Endothelial cell of umbilical vein (primary cell): ENCODE measurements at regions not wholly inside any gene's neighbourhood (a gene's known extent, or its start where the extent isn't known, plus 50 kb on each side); places are given as distances from the start of the nearest gene placed in this dataset.

Source experiments
- BruUV-seq: library from RNA; stranded (reverse); fragments of 400-500 nt; replicated peaks from 2 replicates; lab custom pipeline; 2021; lab: Mats Ljungman, UMichigan
- CTCF ChIA-PET: fragments of 300-600, 350-600 bp; sonication (Branson Sonifier 250); formaldehyde crosslinking; loops from one replicate; lab custom pipeline; 2021; ENCODE audit warnings: antibody characterized with exemption, inconsistent platforms; lab: Charles Lee
- POLR2A ChIA-PET: fragments of 300-600, 350-600 bp; sonication (Branson Sonifier 250); formaldehyde crosslinking; loops from one replicate; lab custom pipeline; 2021; ENCODE audit warnings: antibody characterized with exemption, inconsistent platforms; lab: Charles Lee
- DNase-seq: peaks from one replicate; pipeline ENCODE4 v3.0.0-alpha.2; 2011; ENCODE audit warnings: low read depth, low spot score
- FAIRE-seq: peaks from 2 replicates; lab custom pipeline; 2011; peaks lifted over from hg19 to GRCh38; lab: Jason Lieb, UNC
- H2AFZ ChIP-seq: 2 replicates; pipeline ENCODE4 v1.6.0; 2012; ENCODE audit warnings: low read depth, low read length, control low read depth, inconsistent platforms
- H3K27ac ChIP-seq: 2 replicates; pipeline ENCODE4 v1.5.1; 2011; ENCODE audit warnings: low read depth, mild to moderate bottlenecking, control low read depth, low read length, moderate library complexity; ENCODE audit not compliant: insufficient read depth
- H3K27me3 ChIP-seq, 2 experiments: 2 replicates each; pipeline versions ENCODE4 v1.6.0 to v1.6.1; 2011; ENCODE audit warnings: low read length in 2 of 2, mixed read lengths in 1 of 2; ENCODE audit not compliant: control insufficient read depth in 2 of 2, insufficient read depth in 2 of 2
- H3K36me3 ChIP-seq, 2 experiments: 2 replicates in 1 of 2; 3 replicates in 1 of 2; pipeline ENCODE4 v1.5.1; 2011; ENCODE audit warnings: low read length in 2 of 2, mild to moderate bottlenecking in 1 of 2, moderate library complexity in 1 of 2; ENCODE audit not compliant: control insufficient read depth in 2 of 2, insufficient read depth in 2 of 2; ENCODE audit errors: extremely low read depth in 1 of 2
- H3K4me1 ChIP-seq: 3 replicates; pipeline ENCODE4 v1.5.1; 2011; ENCODE audit warnings: mild to moderate bottlenecking, low read length; ENCODE audit not compliant: control insufficient read depth, insufficient read depth; ENCODE audit errors: extremely low read depth
- H3K4me2 ChIP-seq: 2 replicates; pipeline ENCODE4 v1.6.1; 2011; ENCODE audit warnings: low read length, control low read depth, mixed read lengths; ENCODE audit not compliant: insufficient read depth
- H3K4me3 ChIP-seq, 3 experiments: fragments of 200-600 bp in 1 of 3; sonication (generic), shearing (Covaris generic) in 1 of 3; replicated peaks in 1 of 3; 2 replicates each; pipeline ENCODE4 v1.5.1; 2011 to 2016; ENCODE audit warnings: control low read depth in 3 of 3, low read length in 3 of 3, mild to moderate bottlenecking in 2 of 3, inconsistent platforms in 1 of 3, low read depth in 1 of 3, moderate library complexity in 1 of 3; ENCODE audit not compliant: insufficient read depth in 1 of 3
- H3K79me2 ChIP-seq: 2 replicates; pipeline ENCODE4 v1.6.0; 2012; ENCODE audit warnings: low read length, inconsistent platforms; ENCODE audit not compliant: control insufficient read depth, insufficient read depth
- H3K9ac ChIP-seq: replicated peaks from 2 replicates; pipeline ENCODE3; 2011; ENCODE audit warnings: low read length, control low read depth; ENCODE audit not compliant: insufficient read depth; ENCODE audit errors: extremely low read depth
- H3K9me1 ChIP-seq: replicated peaks from 3 replicates; pipeline ENCODE4 v1.6.0; 2011; ENCODE audit warnings: mild to moderate bottlenecking, low read length; ENCODE audit not compliant: control insufficient read depth, insufficient read depth; ENCODE audit errors: extremely low read depth
- H3K9me3 ChIP-seq: replicated peaks from 2 replicates; pipeline ENCODE4 v1.5.1; 2012; ENCODE audit warnings: low read length, inconsistent platforms; ENCODE audit not compliant: control insufficient read depth, insufficient read depth
- H4K20me1 ChIP-seq: replicated peaks from 2 replicates; pipeline ENCODE3; 2011; ENCODE audit warnings: mild to moderate bottlenecking, low read length; ENCODE audit not compliant: control insufficient read depth, insufficient read depth; ENCODE audit errors: extremely low read depth
- EZH2 ChIP-seq: IDR thresholded peaks from 2 replicates; pipeline ENCODE4 v1.6.1; 2012; ENCODE audit warnings: borderline replicate concordance, low read depth, mild to moderate bottlenecking, moderate library complexity, low read length, inconsistent platforms; ENCODE audit not compliant: severe bottlenecking
- FOS ChIP-seq: IDR thresholded peaks from 2 replicates; pipeline ENCODE4 v1.6.1; 2011; ENCODE audit warnings: mild to moderate bottlenecking, low read length, moderate library complexity, borderline replicate concordance; ENCODE audit not compliant: insufficient read depth
- GATA2 ChIP-seq: IDR thresholded peaks from 2 replicates; pipeline ENCODE4 v1.7.0; 2011; ENCODE audit warnings: low read depth, mild to moderate bottlenecking, moderate library complexity, mixed read lengths, low read length; ENCODE audit not compliant: insufficient read length, insufficient read depth
- JUN ChIP-seq: IDR thresholded peaks from 2 replicates; pipeline ENCODE4 v1.6.1; 2011; ENCODE audit warnings: borderline replicate concordance, low read depth; ENCODE audit not compliant: insufficient read length, insufficient read depth
- MYC ChIP-seq: IDR thresholded peaks from one replicate; pipeline ENCODE4 v1.6.1; 2011; ENCODE audit warnings: mild to moderate bottlenecking, low read depth, low read length
- POLR2A ChIP-seq: IDR thresholded peaks from 2 replicates; pipeline ENCODE4 v1.6.1; 2012; ENCODE audit warnings: low read depth, mild to moderate bottlenecking, control low read depth, low read length
- POLR2AphosphoS5 ChIP-seq: IDR thresholded peaks from 2 replicates; pipeline ENCODE4 v1.6.1; 2012; ENCODE audit warnings: low read depth, mild to moderate bottlenecking, control low read depth, low read length, moderate library complexity; ENCODE audit not compliant: insufficient read depth
- dilution Hi-C: fragments of 300-500 bp; cut with MboI; formaldehyde crosslinking; loops from one replicate; pipeline ENCODE4 v1.15.0; 2019; ENCODE audit warnings: low sequenced_read_pairs; ENCODE audit not compliant: extremely low pct_ligation_motif_present
- intact Hi-C: fragments of 100-400 bp; cut with micrococcal nuclease; formaldehyde crosslinking; loops from one replicate; pipeline ENCODE4 v1.10.0; 2022
- TF ChIP-seq, protein P1 (sequence below): IDR thresholded peaks from 2 replicates; pipeline ENCODE4 v1.6.1; 2011; ENCODE audit not compliant: insufficient read depth, insufficient read length
- TF ChIP-seq, protein P2 (sequence below), 2 donors: IDR thresholded peaks; 1 replicate in 1 of 2; 2 replicates in 1 of 2; pipeline ENCODE4 v1.5.1; 2011; ENCODE audit warnings: low read length in 2 of 2, mild to moderate bottlenecking in 2 of 2, moderate library complexity in 2 of 2, control low read depth in 1 of 2, inconsistent platforms in 1 of 2, low read depth in 1 of 2; ENCODE audit not compliant: insufficient read depth in 1 of 2; ENCODE audit errors: extremely low read depth in 1 of 2

DNA sequence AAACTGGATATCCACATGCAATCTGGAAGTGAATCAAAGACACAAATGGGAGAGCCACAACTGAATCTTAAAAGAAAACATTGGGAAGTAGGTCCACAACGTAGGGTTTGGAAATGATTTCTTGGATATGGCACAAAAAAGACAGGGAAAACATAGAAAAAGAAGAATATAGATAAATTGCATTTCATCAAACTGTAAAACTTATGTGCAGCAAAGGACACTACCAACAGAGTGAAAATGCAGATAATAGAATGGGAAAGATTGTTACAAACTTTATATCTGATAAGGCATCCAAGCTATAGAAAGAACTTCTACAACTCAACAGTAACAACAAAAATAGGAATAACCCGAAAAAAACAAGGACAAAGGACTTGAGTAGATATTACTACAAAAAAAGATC, 89.6 kb downstream of the ZNF280B start:
- Histone ChIP-seq H3K4me2 (no peak overlapping the region), H3K27me3 (peaks cover 20 to 22% of the 10 kb centered on the region in 2 experiments), H4K20me1 (no peaks in the 10 kb centered on the region), H3K9me1 (no peaks in the 10 kb centered on the region), H3K9me3 (no peaks in the 10 kb centered on the region), H2AFZ (no peak overlapping the region), H3K36me3 (no peaks in the 10 kb centered on the region), H3K4me3 (no peak overlapping the region), H3K4me1 (no peaks in the 10 kb centered on the region), H3K9ac (no peak overlapping the region), H3K27ac (no peak overlapping the region), H3K79me2 (no peaks in the 10 kb centered on the region)
- ChIA-PET CTCF (interaction anchor here (1.5 kb wide), 1 partner anchor 19 kb away, joined by 3 read pairs; no protein-coding TSS in a partner anchor), POLR2A (no interaction called here)
- dilution Hi-C loops (no loop called here), intact Hi-C loops (no loop called here)
- no TSS peak for BruUV-seq
- no peak for TF ChIP-seq POLR2A
- TF ChIP-seq GATA2: no peak
- TF ChIP-seq, protein P1, sequence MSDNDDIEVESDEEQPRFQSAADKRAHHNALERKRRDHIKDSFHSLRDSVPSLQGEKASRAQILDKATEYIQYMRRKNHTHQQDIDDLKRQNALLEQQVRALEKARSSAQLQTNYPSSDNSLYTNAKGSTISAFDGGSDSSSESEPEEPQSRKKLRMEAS: no peak
- TF ChIP-seq JUN: no peak
- no peak for TF ChIP-seq EZH2
- no peak for TF ChIP-seq FOS
- no peak for TF ChIP-seq MYC
- TF ChIP-seq POLR2AphosphoS5: no peak
- TF ChIP-seq, protein P2, sequence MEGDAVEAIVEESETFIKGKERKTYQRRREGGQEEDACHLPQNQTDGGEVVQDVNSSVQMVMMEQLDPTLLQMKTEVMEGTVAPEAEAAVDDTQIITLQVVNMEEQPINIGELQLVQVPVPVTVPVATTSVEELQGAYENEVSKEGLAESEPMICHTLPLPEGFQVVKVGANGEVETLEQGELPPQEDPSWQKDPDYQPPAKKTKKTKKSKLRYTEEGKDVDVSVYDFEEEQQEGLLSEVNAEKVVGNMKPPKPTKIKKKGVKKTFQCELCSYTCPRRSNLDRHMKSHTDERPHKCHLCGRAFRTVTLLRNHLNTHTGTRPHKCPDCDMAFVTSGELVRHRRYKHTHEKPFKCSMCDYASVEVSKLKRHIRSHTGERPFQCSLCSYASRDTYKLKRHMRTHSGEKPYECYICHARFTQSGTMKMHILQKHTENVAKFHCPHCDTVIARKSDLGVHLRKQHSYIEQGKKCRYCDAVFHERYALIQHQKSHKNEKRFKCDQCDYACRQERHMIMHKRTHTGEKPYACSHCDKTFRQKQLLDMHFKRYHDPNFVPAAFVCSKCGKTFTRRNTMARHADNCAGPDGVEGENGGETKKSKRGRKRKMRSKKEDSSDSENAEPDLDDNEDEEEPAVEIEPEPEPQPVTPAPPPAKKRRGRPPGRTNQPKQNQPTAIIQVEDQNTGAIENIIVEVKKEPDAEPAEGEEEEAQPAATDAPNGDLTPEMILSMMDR (IDR thresholded peaks at IDR 0.05; ENCODE audit: extremely low read depth in 1 of 2, insufficient read depth in 1 of 2, low read depth in 1 of 2, low read length in 2 of 2): no peak
- FAIRE-seq (no peak), DNase-seq (no peak)
